Lower lobe of right lung (tissue), 2 donors: ENCODE measurements at regions not wholly inside any gene's neighbourhood (a gene's known extent, or its start where the extent isn't known, plus 50 kb on each side); places are given as distances from the start of the nearest gene placed in this dataset.

Experiments
- ATAC-seq, 2 donors: fragments of 200-7000 bp; cut with Tn5 transposase; one replicate each; pipeline ENCODE4 v1.9.1; 2020 to 2022; ENCODE audit warnings: mild to moderate bottlenecking in 2 of 2, moderate library complexity in 2 of 2
- DNase-seq: peaks from one replicate; pipeline ENCODE4 v3.0.0-alpha.2; 2020
- H3K27ac ChIP-seq: fragments of 200-600 bp; one replicate; pipeline ENCODE4 v1.8.0; 2022
- H3K27me3 ChIP-seq: fragments of 200-600 bp; one replicate; pipeline ENCODE4 v1.8.0; 2022; ENCODE audit warnings: low read depth
- H3K36me3 ChIP-seq: fragments of 200-600 bp; one replicate; pipeline ENCODE4 v1.8.0; 2022; ENCODE audit warnings: mild to moderate bottlenecking
- H3K4me1 ChIP-seq: fragments of 200-600 bp; one replicate; pipeline ENCODE4 v1.8.0; 2022
- H3K4me3 ChIP-seq: fragments of 200-600 bp; one replicate; pipeline ENCODE4 v1.8.0; 2022; ENCODE audit warnings: mild to moderate bottlenecking
- H3K9me3 ChIP-seq: fragments of 200-600 bp; one replicate; pipeline ENCODE4 v1.8.0; 2022
- CTCF ChIP-seq: fragments of 200-600 bp; IDR thresholded peaks from one replicate; pipeline ENCODE4 v1.8.0; 2022; ENCODE audit warnings: antibody characterized with exemption, mild to moderate bottlenecking
- intact Hi-C: fragments of 100-400 bp; cut with DNase I; formaldehyde crosslinking; loops from one replicate; pipeline ENCODE4 v1.11.0; 2022
- donor health status: DM: no; HTN: yes; CAD: no; lungs with severe emphysema.

GRCh38 chr5:1669276-1670155 lies 130.1 kb downstream of the MRPL36 start:
- no peak for DNase-seq
- no peaks in the 10 kb centered on the region for H3K36me3 ChIP-seq
- peaks cover 74% of the 10 kb centered on the region for H3K27me3 ChIP-seq

GRCh38 chr5:1668141-1668721 lies 131.4 kb downstream of the MRPL36 start:
- no peaks in the 10 kb centered on the region for H3K4me1 ChIP-seq
- no peak overlapping the region for H3K4me3 ChIP-seq
- no peaks in the 10 kb centered on the region for H3K36me3 ChIP-seq
- no peak for TF ChIP-seq CTCF
- peak; percentile 11 to 20 for ATAC-seq
- DNase-seq: no peak
- intact Hi-C loops: no loop called here
- no peaks in the 10 kb centered on the region for H3K9me3 ChIP-seq
- no peak overlapping the region for H3K27ac ChIP-seq
- H3K27me3 ChIP-seq: peaks cover 69% of the 10 kb centered on the region

More at GRCh38 chr5:1669276-1670155, 130.1 kb downstream of the MRPL36 start:
- intact Hi-C loops: no loop called here
- no peak for TF ChIP-seq CTCF
- Histone ChIP-seq H3K27ac (no peak overlapping the region), H3K9me3 (no peaks in the 10 kb centered on the region), H3K4me1 (no peaks in the 10 kb centered on the region), H3K4me3 (no peak overlapping the region)
- no peak for ATAC-seq

- no peaks in the 10 kb centered on the region for H3K9me3 ChIP-seq
- peaks cover 64% of the 10 kb centered on the region for H3K27me3 ChIP-seq
- peak overlapping the region; percentile 3 for H3K4me3 ChIP-seq
- ATAC-seq (peak in 1 of 2 donors; percentile 19), DNase-seq (no peak)
- H3K4me1 ChIP-seq: no peaks in the 10 kb centered on the region
- no peak for TF ChIP-seq CTCF
- H3K27ac ChIP-seq: no peak overlapping the region
- intact Hi-C loops: no loop called here
- H3K36me3 ChIP-seq: no peaks in the 10 kb centered on the region
Observed at GRCh38 chr5:1667648-1668140, 131.9 kb downstream of the MRPL36 start.

GRCh38 chr5:1666812-1667588 lies 132.6 kb downstream of the MRPL36 start:
- Histone ChIP-seq H3K9me3 (no peaks in the 10 kb centered on the region), H3K4me3 (peak overlapping the region; percentile 19), H3K27ac (no peak overlapping the region), H3K36me3 (no peaks in the 10 kb centered on the region), H3K27me3 (peaks cover 62% of the 10 kb centered on the region), H3K4me1 (no peaks in the 10 kb centered on the region)
- peak; percentile 22 to 50 for ATAC-seq
- DNase-seq: no peak
- intact Hi-C loops: no loop called here
- no peak for TF ChIP-seq CTCF

- no peak overlapping the region for H3K4me3 ChIP-seq
- no peak for DNase-seq
Observed at GRCh38 chr5:1666221-1666620, 133.4 kb downstream of the MRPL36 start.

More at GRCh38 chr5:1666221-1666620, 133.4 kb downstream of the MRPL36 start:
- Histone ChIP-seq H3K36me3 (no peaks in the 10 kb centered on the region), H3K9me3 (no peaks in the 10 kb centered on the region), H3K27me3 (peaks cover 63% of the 10 kb centered on the region), H3K4me1 (no peaks in the 10 kb centered on the region), H3K27ac (no peak overlapping the region)
- no peak for TF ChIP-seq CTCF
- no peak for ATAC-seq
- intact Hi-C loops: no loop called here
